Fibroblast of lung (primary cell): ENCODE measurements at regions not wholly inside any gene's neighbourhood (a gene's known extent, or its start where the extent isn't known, plus 50 kb on each side); places are given as distances from the start of the nearest gene placed in this dataset.

Source experiments
- DNase-seq, 2 donors: peaks; one replicate each; pipeline versions ENCODE4 v3.0.0 to v3.0.0-alpha.2; 2010; ENCODE audit warnings: low read depth in 2 of 2
- H2AFZ ChIP-seq: 2 replicates; pipeline ENCODE4 v1.5.1; 2012; ENCODE audit warnings: low read length, control low read depth, inconsistent platforms
- H3K27ac ChIP-seq: 2 replicates; pipeline ENCODE4 v1.5.1; 2011; ENCODE audit warnings: low read length, control low read depth; ENCODE audit not compliant: insufficient read depth
- H3K27me3 ChIP-seq: 2 replicates; pipeline ENCODE4 v1.5.1; 2011; ENCODE audit warnings: mild to moderate bottlenecking, low read length; ENCODE audit not compliant: control insufficient read depth, insufficient read depth
- H3K36me3 ChIP-seq: 2 replicates; pipeline ENCODE4 v1.5.1; 2011; ENCODE audit warnings: low read length; ENCODE audit not compliant: control insufficient read depth, insufficient read depth
- H3K4me1 ChIP-seq: 2 replicates; pipeline ENCODE4 v1.5.1; 2011; ENCODE audit warnings: low read length; ENCODE audit not compliant: control insufficient read depth, insufficient read depth; ENCODE audit errors: extremely low read depth
- H3K4me2 ChIP-seq: 2 replicates; pipeline ENCODE4 v1.5.1; 2011; ENCODE audit warnings: low read length, control low read depth; ENCODE audit not compliant: insufficient read depth; ENCODE audit errors: extremely low read depth
- H3K4me3 ChIP-seq, 4 experiments: fragments of 200-600 bp in 1 of 4; sonication (generic) in 1 of 4; replicated peaks in 1 of 4; 2 replicates each; pipeline ENCODE4 v1.5.1; 2011 to 2016; ENCODE audit warnings: low read length in 4 of 4, low read depth in 3 of 4, mild to moderate bottlenecking in 3 of 4, control low read depth in 2 of 4, inconsistent platforms in 1 of 4, mixed read lengths in 1 of 4; ENCODE audit not compliant: insufficient read depth in 1 of 4; ENCODE audit errors: control extremely low read depth in 1 of 4
- H3K79me2 ChIP-seq: 2 replicates; pipeline ENCODE4 v1.5.1; 2012; ENCODE audit warnings: mild to moderate bottlenecking, low read length, inconsistent platforms; ENCODE audit not compliant: control insufficient read depth, insufficient read depth
- H3K9ac ChIP-seq: 2 replicates; pipeline ENCODE4 v1.5.1; 2011; ENCODE audit warnings: mild to moderate bottlenecking, low read length, control low read depth; ENCODE audit not compliant: insufficient read depth
- H3K9me3 ChIP-seq: 2 replicates; pipeline ENCODE4 v1.5.1; 2012; ENCODE audit warnings: low read depth, low read length; ENCODE audit not compliant: control insufficient read depth, insufficient read depth
- H4K20me1 ChIP-seq: 2 replicates; pipeline ENCODE4 v1.5.1; 2011; ENCODE audit warnings: low read length; ENCODE audit not compliant: control insufficient read depth, insufficient read depth; ENCODE audit errors: extremely low read depth
- EZH2 ChIP-seq: IDR thresholded peaks from 2 replicates; pipeline ENCODE4 v1.5.1; 2012; ENCODE audit warnings: low read length, control low read depth, mild to moderate bottlenecking; ENCODE audit errors: missing control alignments
- TF ChIP-seq, protein P1 (sequence below), 2 donors: IDR thresholded peaks in 1 of 2; conservative IDR thresholded peaks in 1 of 2; 1 replicate in 1 of 2; 2 replicates in 1 of 2; pipeline ENCODE4 v1.5.1; 2011 to 2012; ENCODE audit warnings: low read length in 2 of 2, control low read depth in 1 of 2, inconsistent platforms in 1 of 2, low read depth in 1 of 2, mild to moderate bottlenecking in 1 of 2

DNA sequence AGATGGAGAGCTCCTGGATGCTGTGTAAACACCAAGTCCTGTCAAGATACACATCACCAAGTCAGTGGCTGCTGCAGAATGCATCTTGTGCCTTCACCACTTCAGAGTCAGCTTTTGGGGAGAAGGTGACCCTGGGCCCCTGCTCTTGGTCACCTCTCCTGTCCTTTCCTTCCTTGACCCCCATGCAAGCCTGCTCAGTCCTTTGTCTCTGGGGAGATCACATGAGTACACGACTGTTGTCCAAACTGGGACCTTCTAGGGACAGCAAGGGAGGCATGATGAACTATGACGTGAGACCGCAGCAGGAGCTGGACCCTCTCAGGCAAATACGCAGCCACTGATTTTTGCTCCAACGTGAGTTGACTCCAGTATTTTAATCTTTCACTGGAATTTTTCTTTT is 706.9 kb upstream of the ID2 start:
- no peak overlapping the region for H3K4me2 ChIP-seq
- no peaks in the 10 kb centered on the region for H3K9me3 ChIP-seq
- H4K20me1 ChIP-seq = no peaks in the 10 kb centered on the region
- H3K9ac ChIP-seq = no peak overlapping the region
- no peak overlapping the region for H3K4me3 ChIP-seq
- H3K27me3 ChIP-seq = no peaks in the 10 kb centered on the region
- H3K4me1 ChIP-seq = no peaks in the 10 kb centered on the region
- no peaks in the 10 kb centered on the region for H3K79me2 ChIP-seq
- H2AFZ ChIP-seq = no peak overlapping the region
- H3K27ac ChIP-seq = no peak overlapping the region
- H3K36me3 ChIP-seq = no peaks in the 10 kb centered on the region
- DNase-seq = no peak
- TF ChIP-seq, protein P1, sequence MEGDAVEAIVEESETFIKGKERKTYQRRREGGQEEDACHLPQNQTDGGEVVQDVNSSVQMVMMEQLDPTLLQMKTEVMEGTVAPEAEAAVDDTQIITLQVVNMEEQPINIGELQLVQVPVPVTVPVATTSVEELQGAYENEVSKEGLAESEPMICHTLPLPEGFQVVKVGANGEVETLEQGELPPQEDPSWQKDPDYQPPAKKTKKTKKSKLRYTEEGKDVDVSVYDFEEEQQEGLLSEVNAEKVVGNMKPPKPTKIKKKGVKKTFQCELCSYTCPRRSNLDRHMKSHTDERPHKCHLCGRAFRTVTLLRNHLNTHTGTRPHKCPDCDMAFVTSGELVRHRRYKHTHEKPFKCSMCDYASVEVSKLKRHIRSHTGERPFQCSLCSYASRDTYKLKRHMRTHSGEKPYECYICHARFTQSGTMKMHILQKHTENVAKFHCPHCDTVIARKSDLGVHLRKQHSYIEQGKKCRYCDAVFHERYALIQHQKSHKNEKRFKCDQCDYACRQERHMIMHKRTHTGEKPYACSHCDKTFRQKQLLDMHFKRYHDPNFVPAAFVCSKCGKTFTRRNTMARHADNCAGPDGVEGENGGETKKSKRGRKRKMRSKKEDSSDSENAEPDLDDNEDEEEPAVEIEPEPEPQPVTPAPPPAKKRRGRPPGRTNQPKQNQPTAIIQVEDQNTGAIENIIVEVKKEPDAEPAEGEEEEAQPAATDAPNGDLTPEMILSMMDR (conservative IDR thresholded peaks at IDR 0.05 in 1 of 2, IDR thresholded peaks at IDR 0.05 in 1 of 2; ENCODE audit: low read depth in 1 of 2, low read length in 2 of 2) = no peak
- no peak for TF ChIP-seq EZH2

DNA sequence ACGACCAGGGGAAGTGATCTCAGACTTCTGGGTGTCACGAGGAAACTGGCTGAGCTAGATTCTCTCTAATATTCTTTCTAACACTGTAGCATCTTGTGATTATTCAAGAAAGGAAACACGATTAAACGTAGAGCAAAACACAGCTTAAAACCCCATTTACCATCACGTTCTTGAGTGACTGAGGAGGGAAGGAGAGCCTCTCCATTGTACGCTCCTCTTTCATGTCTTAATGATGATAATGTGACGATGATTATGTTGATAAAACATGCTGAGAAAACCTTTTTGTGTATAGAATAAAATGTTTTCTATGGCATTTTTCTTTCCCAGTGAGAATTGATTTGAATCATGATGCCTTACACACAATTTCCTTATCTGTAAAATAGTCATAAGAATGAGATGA is 705.6 kb upstream of the ID2 start:
- Histone ChIP-seq H2AFZ (no peak overlapping the region), H3K4me2 (no peak overlapping the region), H3K27me3 (no peaks in the 10 kb centered on the region), H3K4me1 (no peaks in the 10 kb centered on the region), H3K4me3 (no peak overlapping the region), H3K79me2 (no peaks in the 10 kb centered on the region), H3K27ac (no peak overlapping the region), H4K20me1 (no peaks in the 10 kb centered on the region), H3K36me3 (no peaks in the 10 kb centered on the region), H3K9me3 (no peaks in the 10 kb centered on the region), H3K9ac (no peak overlapping the region)
- no peak for DNase-seq
- no peak for TF ChIP-seq EZH2
- TF ChIP-seq, protein P1 (conservative IDR thresholded peaks at IDR 0.05 in 1 of 2, IDR thresholded peaks at IDR 0.05 in 1 of 2; ENCODE audit: low read depth in 1 of 2, low read length in 2 of 2) = no peak

DNA sequence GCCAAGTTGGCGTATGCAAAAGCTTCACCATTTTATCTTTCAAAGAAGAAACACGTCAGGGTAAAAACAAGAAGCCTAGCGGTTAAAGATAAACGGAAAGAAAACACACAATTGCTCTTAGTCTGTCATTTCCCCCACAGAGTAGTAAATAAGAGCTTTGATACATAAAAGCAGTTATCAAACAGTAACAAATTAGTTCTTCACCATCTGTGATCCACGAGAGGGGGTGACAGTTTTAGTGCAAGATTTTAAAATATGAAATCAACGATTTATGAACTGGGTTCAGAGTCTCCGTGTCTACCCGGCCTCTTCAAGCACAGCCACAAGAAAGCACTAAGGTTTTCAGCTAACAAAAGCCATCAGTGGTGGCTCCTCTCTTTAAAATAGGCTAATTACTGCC is 703.9 kb upstream of the ID2 start:
- Histone ChIP-seq H3K4me3 (no peak overlapping the region), H3K36me3 (no peaks in the 10 kb centered on the region), H3K27ac (no peak overlapping the region), H4K20me1 (no peaks in the 10 kb centered on the region), H3K27me3 (no peaks in the 10 kb centered on the region), H3K9ac (no peak overlapping the region), H2AFZ (no peak overlapping the region), H3K79me2 (no peaks in the 10 kb centered on the region), H3K4me1 (no peaks in the 10 kb centered on the region), H3K4me2 (no peak overlapping the region), H3K9me3 (no peaks in the 10 kb centered on the region)
- DNase-seq = no peak
- TF ChIP-seq, protein P1 (conservative IDR thresholded peaks at IDR 0.05 in 1 of 2, IDR thresholded peaks at IDR 0.05 in 1 of 2; ENCODE audit: low read depth in 1 of 2, low read length in 2 of 2) = no peak
- no peak for TF ChIP-seq EZH2
